SK-N-SH (cell line): ENCODE measurements at regions not wholly inside any gene's neighbourhood (a gene's known extent, or its start where the extent isn't known, plus 50 kb on each side); places are given as distances from the start of the nearest gene placed in this dataset.

ENCODE experiments used
- CTCF ChIA-PET: fragments of 300-600, 350-600 bp; formaldehyde crosslinking; extraction: SDS; loops from one replicate; lab custom pipeline; 2021; lab: Yijun Ruan, JAX
- POLR2A ChIA-PET: fragments of 350-600 bp; sonication (Branson Sonifier 250); formaldehyde crosslinking; extraction: SDS; loops from one replicate; lab custom pipeline; 2020; ENCODE audit warnings: antibody characterized with exemption, inconsistent platforms; lab: Yijun Ruan, JAX
- DNase-seq: peaks from one replicate; pipeline ENCODE4 v3.0.0; 2012
- H2AFZ ChIP-seq: fragments of 200-600 bp; sonication (generic); 2 replicates; pipeline ENCODE4 v1.8.1; 2016; ENCODE audit warnings: antibody characterized with exemption, mild to moderate bottlenecking, low read depth
- H3F3A ChIP-seq: fragments of 200-600 bp; sonication (generic); replicated peaks from 2 replicates; pipeline ENCODE3; 2016; ENCODE audit warnings: antibody characterized with exemption, mild to moderate bottlenecking; ENCODE audit not compliant: insufficient read depth
- H3K27ac ChIP-seq, 2 experiments: fragments of 200-500 bp in 1 of 2; fragments of 200-600 bp in 1 of 2; sonication (Bioruptor generic) in 1 of 2; sonication (generic), shearing (Covaris generic) in 1 of 2; 2 replicates each; pipeline versions ENCODE4 v1.5.1 to v1.6.1; 2014 to 2016; ENCODE audit warnings: low read depth in 2 of 2, inconsistent platforms in 1 of 2, low read length in 1 of 2, mild to moderate bottlenecking in 1 of 2, mixed read lengths in 1 of 2
- H3K27me3 ChIP-seq: fragments of 200-600 bp; sonication (generic), shearing (Covaris generic); 2 replicates; pipeline ENCODE4 v1.6.1; 2016; ENCODE audit warnings: mixed run types; ENCODE audit not compliant: insufficient read depth
- H3K36me3 ChIP-seq, 2 experiments: fragments of 200-500 bp in 1 of 2; fragments of 200-600 bp in 1 of 2; sonication (Bioruptor generic) in 1 of 2; sonication (generic) in 1 of 2; replicated peaks in 1 of 2; 2 replicates each; pipeline versions ENCODE3 to v1.5.1; 2014 to 2016; ENCODE audit warnings: low read length in 1 of 2, mild to moderate bottlenecking in 1 of 2; ENCODE audit not compliant: insufficient read depth in 2 of 2, control insufficient read depth in 1 of 2
- H3K4me1 ChIP-seq, 2 experiments: fragments of 200-500 bp in 1 of 2; fragments of 200-600 bp in 1 of 2; sonication (Bioruptor generic) in 1 of 2; sonication (generic), shearing (Covaris generic) in 1 of 2; 2 replicates each; pipeline versions ENCODE4 v1.5.1 to v1.6.1; 2014 to 2016; ENCODE audit warnings: low read depth in 1 of 2, low read length in 1 of 2, mixed run types in 1 of 2; ENCODE audit not compliant: insufficient read depth in 2 of 2, control insufficient read depth in 1 of 2
- H3K4me2 ChIP-seq: fragments of 200-600 bp; sonication (generic), shearing (Covaris generic); 2 replicates; pipeline ENCODE4 v1.6.1; 2017; ENCODE audit warnings: mixed run types
- H3K4me3 ChIP-seq, 2 experiments: fragments of 200-500 bp in 1 of 2; fragments of 200-600 bp in 1 of 2; sonication (Bioruptor generic) in 1 of 2; sonication (generic), shearing (Covaris generic) in 1 of 2; 2 replicates each; pipeline versions ENCODE4 v1.5.1 to v1.8.1; 2014 to 2016; ENCODE audit warnings: low read depth in 2 of 2, inconsistent platforms in 1 of 2, low read length in 1 of 2, mild to moderate bottlenecking in 1 of 2, mixed read lengths in 1 of 2, moderate library complexity in 1 of 2
- H3K79me2 ChIP-seq: fragments of 200-600 bp; sonication (generic); 2 replicates; pipeline ENCODE4 v1.8.1; 2017; ENCODE audit warnings: mild to moderate bottlenecking; ENCODE audit not compliant: insufficient read depth
- H3K9ac ChIP-seq: fragments of 200-600 bp; sonication (generic); 2 replicates; pipeline ENCODE4 v1.6.1; 2017; ENCODE audit warnings: mixed run types
- H3K9me2 ChIP-seq: fragments of 200-600 bp; sonication (generic); 2 replicates; pipeline ENCODE4 v1.6.1; 2017; ENCODE audit warnings: mixed run types
- H3K9me3 ChIP-seq: fragments of 200-600 bp; sonication (generic); 2 replicates; pipeline ENCODE4 v1.6.1; 2017; ENCODE audit warnings: mixed run types, mild to moderate bottlenecking, moderate library complexity
- H4K20me1 ChIP-seq: fragments of 200-600 bp; sonication (generic); 2 replicates; pipeline ENCODE4 v1.6.1; 2017; ENCODE audit warnings: mild to moderate bottlenecking, mixed run types; ENCODE audit not compliant: insufficient read depth
- EP300 ChIP-seq, 2 experiments: IDR thresholded peaks; 2 replicates each; pipeline versions ENCODE4 v1.4.0 to v1.6.1; 2012; ENCODE audit warnings: borderline replicate concordance in 1 of 2, low read depth in 1 of 2, low read length in 1 of 2
- EZH2phosphoT487 ChIP-seq: fragments of 200-600 bp; sonication (generic); IDR thresholded peaks from 2 replicates; pipeline ENCODE4 v1.6.1; 2017; ENCODE audit warnings: low read depth, mixed run types, mild to moderate bottlenecking, antibody characterized with exemption, moderate library complexity, borderline replicate concordance
- FOXJ3 ChIP-seq: sonication (generic); formaldehyde crosslinking; IDR thresholded peaks from 2 replicates; pipeline ENCODE4 v1.5.1; 2020; ENCODE audit warnings: mild to moderate bottlenecking, missing genetic modification reagents
- FOXM1 ChIP-seq: IDR thresholded peaks from 2 replicates; pipeline ENCODE4 v1.4.0; 2012; ENCODE audit warnings: low read depth, mild to moderate bottlenecking
- GABPA ChIP-seq: IDR thresholded peaks from 2 replicates; pipeline ENCODE4 v1.4.0; 2012; ENCODE audit warnings: low read depth, mild to moderate bottlenecking
- MEF2A ChIP-seq: IDR thresholded peaks from 2 replicates; pipeline ENCODE4 v1.4.0; 2012; ENCODE audit warnings: low read depth, borderline replicate concordance
- POLR2AphosphoS5 ChIP-seq: IDR thresholded peaks from 2 replicates; pipeline ENCODE4 v1.6.1; 2012; ENCODE audit warnings: low read depth, low read length
- RCOR1 ChIP-seq: fragments of 150-350 bp; IDR thresholded peaks from 2 replicates; pipeline ENCODE4 v1.6.1; 2017; ENCODE audit warnings: antibody characterized with exemption, low read length
- RXRA ChIP-seq: IDR thresholded peaks from 2 replicates; pipeline ENCODE4 v1.4.0; 2012; ENCODE audit warnings: low read depth, mild to moderate bottlenecking, borderline replicate concordance
- SIN3A ChIP-seq: IDR thresholded peaks from 2 replicates; pipeline ENCODE4 v1.6.1; 2012; ENCODE audit warnings: low read depth, mild to moderate bottlenecking, low read length, moderate library complexity, borderline replicate concordance
- SMC3 ChIP-seq: IDR thresholded peaks from 2 replicates; pipeline ENCODE4 v1.6.1; 2012; ENCODE audit warnings: low read depth, low read length, improper control_type of control experiment
- TCF12 ChIP-seq: IDR thresholded peaks from 2 replicates; pipeline ENCODE4 v1.4.0; 2012
- TEAD4 ChIP-seq: IDR thresholded peaks from 2 replicates; pipeline ENCODE4 v1.4.0; 2012; ENCODE audit warnings: mild to moderate bottlenecking, borderline replicate concordance; ENCODE audit not compliant: insufficient read depth
- YY1 ChIP-seq: IDR thresholded peaks from 2 replicates; pipeline ENCODE4 v1.4.0; 2012; ENCODE audit warnings: low read depth, mild to moderate bottlenecking
- ZBTB33 ChIP-seq: IDR thresholded peaks from 2 replicates; pipeline ENCODE4 v1.4.0; 2012; ENCODE audit warnings: low read depth, borderline replicate concordance
- WGBS: methylation state at CpG from one replicate; pipeline ENCODE4 v1.1.6; 2017; ENCODE audit warnings: low lambda C conversion rate; 5-methylcytosine and 5-hydroxymethylcytosine counted together
- TF ChIP-seq, protein P1 (sequence below): IDR thresholded peaks from 2 replicates; pipeline ENCODE4 v1.4.0; 2012; ENCODE audit warnings: low read depth, borderline replicate concordance
- TF ChIP-seq, protein P2 (sequence below): IDR thresholded peaks from 2 replicates; pipeline ENCODE4 v1.6.1; 2012; ENCODE audit warnings: mild to moderate bottlenecking, low read depth, low read length, moderate library complexity

- H3K27ac ChIP-seq: no peak overlapping the region
- 28% methylated on average over 2 of the region's 2 CpGs for WGBS
Measured at GRCh38 chr1:199733125-199733524, 294.4 kb upstream of the NR5A2 start.

More at GRCh38 chr1:199733125-199733524, 294.4 kb upstream of the NR5A2 start:
- Histone ChIP-seq H3K36me3 (no peaks in the 10 kb centered on the region), H2AFZ (no peak overlapping the region), H3K9me3 (no peaks in the 10 kb centered on the region), H3K9me2 (no peaks in the 10 kb centered on the region), H3F3A (no peaks in the 10 kb centered on the region), H3K79me2 (no peaks in the 10 kb centered on the region), H3K4me2 (no peak overlapping the region), H3K4me3 (no peak overlapping the region), H3K9ac (no peak overlapping the region), H3K4me1 (no peaks in the 10 kb centered on the region), H3K27me3 (no peaks in the 10 kb centered on the region), H4K20me1 (no peaks in the 10 kb centered on the region)
- TF ChIP-seq RXRA (no peak), YY1 (no peak), TCF12 (no peak), EZH2phosphoT487 (no peak), EP300 (IDR thresholded peaks at IDR 0.05; ENCODE audit: borderline replicate concordance in 1 of 2, low read depth in 1 of 2, low read length in 1 of 2) (no peak), RCOR1 (no peak), TEAD4 (no peak), MEF2A (no peak), SIN3A (no peak), SMC3 (no peak), GABPA (no peak), ZBTB33 (no peak), FOXM1 (no peak), POLR2AphosphoS5 (no peak), FOXJ3 (CRISPR knock-in tag) (no peak)
- TF ChIP-seq, protein P1, sequence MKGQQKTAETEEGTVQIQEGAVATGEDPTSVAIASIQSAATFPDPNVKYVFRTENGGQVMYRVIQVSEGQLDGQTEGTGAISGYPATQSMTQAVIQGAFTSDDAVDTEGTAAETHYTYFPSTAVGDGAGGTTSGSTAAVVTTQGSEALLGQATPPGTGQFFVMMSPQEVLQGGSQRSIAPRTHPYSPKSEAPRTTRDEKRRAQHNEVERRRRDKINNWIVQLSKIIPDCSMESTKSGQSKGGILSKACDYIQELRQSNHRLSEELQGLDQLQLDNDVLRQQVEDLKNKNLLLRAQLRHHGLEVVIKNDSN: no peak
- TF ChIP-seq, protein P2, sequence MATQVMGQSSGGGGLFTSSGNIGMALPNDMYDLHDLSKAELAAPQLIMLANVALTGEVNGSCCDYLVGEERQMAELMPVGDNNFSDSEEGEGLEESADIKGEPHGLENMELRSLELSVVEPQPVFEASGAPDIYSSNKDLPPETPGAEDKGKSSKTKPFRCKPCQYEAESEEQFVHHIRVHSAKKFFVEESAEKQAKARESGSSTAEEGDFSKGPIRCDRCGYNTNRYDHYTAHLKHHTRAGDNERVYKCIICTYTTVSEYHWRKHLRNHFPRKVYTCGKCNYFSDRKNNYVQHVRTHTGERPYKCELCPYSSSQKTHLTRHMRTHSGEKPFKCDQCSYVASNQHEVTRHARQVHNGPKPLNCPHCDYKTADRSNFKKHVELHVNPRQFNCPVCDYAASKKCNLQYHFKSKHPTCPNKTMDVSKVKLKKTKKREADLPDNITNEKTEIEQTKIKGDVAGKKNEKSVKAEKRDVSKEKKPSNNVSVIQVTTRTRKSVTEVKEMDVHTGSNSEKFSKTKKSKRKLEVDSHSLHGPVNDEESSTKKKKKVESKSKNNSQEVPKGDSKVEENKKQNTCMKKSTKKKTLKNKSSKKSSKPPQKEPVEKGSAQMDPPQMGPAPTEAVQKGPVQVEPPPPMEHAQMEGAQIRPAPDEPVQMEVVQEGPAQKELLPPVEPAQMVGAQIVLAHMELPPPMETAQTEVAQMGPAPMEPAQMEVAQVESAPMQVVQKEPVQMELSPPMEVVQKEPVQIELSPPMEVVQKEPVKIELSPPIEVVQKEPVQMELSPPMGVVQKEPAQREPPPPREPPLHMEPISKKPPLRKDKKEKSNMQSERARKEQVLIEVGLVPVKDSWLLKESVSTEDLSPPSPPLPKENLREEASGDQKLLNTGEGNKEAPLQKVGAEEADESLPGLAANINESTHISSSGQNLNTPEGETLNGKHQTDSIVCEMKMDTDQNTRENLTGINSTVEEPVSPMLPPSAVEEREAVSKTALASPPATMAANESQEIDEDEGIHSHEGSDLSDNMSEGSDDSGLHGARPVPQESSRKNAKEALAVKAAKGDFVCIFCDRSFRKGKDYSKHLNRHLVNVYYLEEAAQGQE: no peak
- no peak for DNase-seq
- ChIA-PET CTCF (interaction anchor here (1.0 kb wide), 1 partner anchor 48 kb away, joined by 4 read pairs; no protein-coding TSS in a partner anchor), POLR2A (no interaction called here)
